CD4-positive, CD25-positive, alpha-beta regulatory T cell (primary cell): ENCODE measurements at regions not wholly inside any gene's neighbourhood (a gene's known extent, or its start where the extent isn't known, plus 50 kb on each side); places are given as distances from the start of the nearest gene placed in this dataset.

Source experiments
- ATAC-seq, 2 donors: fragments of 150-1000 bp; cut with Tn5 transposase; one replicate each; pipeline ENCODE4 v1.10.0; 2021; ENCODE audit warnings: low read depth in 2 of 2, moderate number of reproducible peaks in 2 of 2, moderate library complexity in 1 of 2
- DNase-seq, 3 donors: peaks; one replicate each; pipeline versions ENCODE4 v3.0.0 to v3.0.0-alpha.2; 2012 to 2022; ENCODE audit warnings: mixed read lengths in 1 of 3
- H3K27ac ChIP-seq: one replicate; pipeline ENCODE4 v1.7.0; 2013; ENCODE audit warnings: mild to moderate bottlenecking, low read length; ENCODE audit not compliant: insufficient read depth, poor library complexity, severe bottlenecking
- H3K27me3 ChIP-seq: one replicate; pipeline ENCODE4 v1.7.0; 2013; ENCODE audit warnings: low read length; ENCODE audit not compliant: control insufficient read depth, insufficient read depth
- H3K36me3 ChIP-seq: one replicate; pipeline ENCODE4 v1.7.0; 2013; ENCODE audit warnings: mild to moderate bottlenecking, low read length, moderate library complexity; ENCODE audit not compliant: control insufficient read depth, insufficient read depth
- H3K4me1 ChIP-seq: 2 replicates; pipeline ENCODE4 v1.7.0; 2013; ENCODE audit warnings: mild to moderate bottlenecking, low read length; ENCODE audit not compliant: insufficient read depth, control insufficient read depth, poor library complexity, severe bottlenecking
- H3K4me3 ChIP-seq: one replicate; pipeline ENCODE4 v1.7.0; 2013; ENCODE audit warnings: low read depth, mild to moderate bottlenecking, low read length, moderate library complexity
- H3K9me3 ChIP-seq, 2 experiments: 1 replicate in 1 of 2; 2 replicates in 1 of 2; pipeline ENCODE4 v1.7.0; 2013; ENCODE audit warnings: low read length in 2 of 2, mild to moderate bottlenecking in 1 of 2, moderate library complexity in 1 of 2; ENCODE audit not compliant: control insufficient read depth in 2 of 2
- H3K27ac Mint-ChIP-seq, 3 donors: one replicate each; pipeline ENCODE4 v1.8.0; 2020 to 2022; ENCODE audit warnings: mild to moderate bottlenecking in 3 of 3, mixed read lengths in 3 of 3, moderate library complexity in 2 of 3
- H3K27me3 Mint-ChIP-seq: one replicate; pipeline ENCODE4 v1.8.0; 2022; ENCODE audit warnings: mild to moderate bottlenecking, mixed read lengths
- H3K36me3 Mint-ChIP-seq: one replicate; pipeline ENCODE4 v1.8.0; 2020; ENCODE audit warnings: mixed read lengths
- H3K4me1 Mint-ChIP-seq, 4 donors: one replicate each; pipeline ENCODE4 v1.8.0; 2020 to 2022; ENCODE audit warnings: mixed read lengths in 4 of 4, mild to moderate bottlenecking in 1 of 4
- H3K4me3 Mint-ChIP-seq, 4 donors: one replicate each; pipeline ENCODE4 v1.8.0; 2020 to 2022; ENCODE audit warnings: mild to moderate bottlenecking in 4 of 4, mixed read lengths in 4 of 4, moderate library complexity in 3 of 4
- H3K9me3 Mint-ChIP-seq, 7 donors: one replicate each; pipeline ENCODE4 v1.8.0; 2020 to 2022; ENCODE audit warnings: mixed read lengths in 7 of 7, mild to moderate bottlenecking in 3 of 7, moderate library complexity in 2 of 7

GRCh38 chrX:122890729-122891128 is 293.3 kb upstream of the GRIA3 start:
- Histone ChIP-seq H3K36me3 (no peaks in the 10 kb centered on the region), H3K9me3 (no peaks in the 10 kb centered on the region), H3K4me1 (no peaks in the 10 kb centered on the region), H3K27ac (no peak overlapping the region), H3K27me3 (no peaks in the 10 kb centered on the region), H3K4me3 (no peak overlapping the region)
- Mint-ChIP-seq H3K36me3 (no peaks in the 10 kb centered on the region), H3K4me3 (no peak overlapping the region), H3K9me3 (peaks cover 0 to 4% (median 0%) of the 10 kb centered on the region in 7 donors), H3K4me1 (no peaks in the 10 kb centered on the region), H3K27ac (no peak overlapping the region), H3K27me3 (no peaks in the 10 kb centered on the region)
- DNase-seq (no peak), ATAC-seq (no peak)

GRCh38 chrX:122906726-122907125 is 277.4 kb upstream of the GRIA3 start:
- Mint-ChIP-seq H3K27ac (no peak overlapping the region), H3K4me3 (no peak overlapping the region), H3K4me1 (no peaks in the 10 kb centered on the region), H3K27me3 (no peaks in the 10 kb centered on the region), H3K9me3 (peaks cover 0 to 8% (median 5%) of the 10 kb centered on the region in 7 donors), H3K36me3 (no peaks in the 10 kb centered on the region)
- no peaks in the 10 kb centered on the region for H3K27me3 ChIP-seq
- H3K27ac ChIP-seq: no peak overlapping the region
- DNase-seq (no peak), ATAC-seq (no peak)
- H3K9me3 ChIP-seq: no peaks in the 10 kb centered on the region
- H3K4me1 ChIP-seq: no peaks in the 10 kb centered on the region
- no peaks in the 10 kb centered on the region for H3K36me3 ChIP-seq
- no peak overlapping the region for H3K4me3 ChIP-seq

GRCh38 chrX:122907375-122907774 is 276.7 kb upstream of the GRIA3 start:
- H3K36me3 Mint-ChIP-seq: no peaks in the 10 kb centered on the region
- H3K27me3 ChIP-seq: no peaks in the 10 kb centered on the region
- H3K9me3 ChIP-seq: no peaks in the 10 kb centered on the region
- no peak overlapping the region for H3K4me3 Mint-ChIP-seq
- H3K27me3 Mint-ChIP-seq: no peaks in the 10 kb centered on the region
- H3K9me3 Mint-ChIP-seq: peaks cover 0 to 6% (median 5%) of the 10 kb centered on the region in 7 donors
- no peak overlapping the region for H3K4me3 ChIP-seq
- H3K36me3 ChIP-seq: no peaks in the 10 kb centered on the region
- no peaks in the 10 kb centered on the region for H3K4me1 ChIP-seq
- no peak overlapping the region for H3K27ac ChIP-seq
- no peak for DNase-seq
- no peak overlapping the region for H3K27ac Mint-ChIP-seq
- H3K4me1 Mint-ChIP-seq: no peaks in the 10 kb centered on the region
- no peak for ATAC-seq

- no peaks in the 10 kb centered on the region for H3K27me3 ChIP-seq
- no peaks in the 10 kb centered on the region for H3K36me3 Mint-ChIP-seq
Measured at GRCh38 chrX:122910697-122911096, 273.4 kb upstream of the GRIA3 start.

GRCh38 chrX:122913134-122913533 is 270.9 kb upstream of the GRIA3 start:
- no peaks in the 10 kb centered on the region for H3K4me1 Mint-ChIP-seq

More at GRCh38 chrX:122910697-122911096, 273.4 kb upstream of the GRIA3 start:
- no peaks in the 10 kb centered on the region for H3K4me1 Mint-ChIP-seq
- Histone ChIP-seq H3K36me3 (no peaks in the 10 kb centered on the region), H3K27ac (no peak overlapping the region), H3K4me1 (no peaks in the 10 kb centered on the region), H3K4me3 (no peak overlapping the region), H3K9me3 (no peaks in the 10 kb centered on the region)
- peaks cover 0 to 6% (median 4%) of the 10 kb centered on the region in 7 donors for H3K9me3 Mint-ChIP-seq
- DNase-seq: no peak
- no peaks in the 10 kb centered on the region for H3K27me3 Mint-ChIP-seq
- no peak overlapping the region for H3K27ac Mint-ChIP-seq
- no peak overlapping the region for H3K4me3 Mint-ChIP-seq
- ATAC-seq: no peak

GRCh38 chrX:122913764-122914163 is 270.3 kb upstream of the GRIA3 start:
- Mint-ChIP-seq H3K4me1 (no peaks in the 10 kb centered on the region), H3K27ac (no peak overlapping the region), H3K36me3 (no peaks in the 10 kb centered on the region), H3K27me3 (no peaks in the 10 kb centered on the region), H3K4me3 (no peak overlapping the region), H3K9me3 (peaks cover 0 to 6% (median 3%) of the 10 kb centered on the region in 7 donors)
- DNase-seq: no peak
- Histone ChIP-seq H3K27ac (no peak overlapping the region), H3K4me3 (no peak overlapping the region), H3K9me3 (no peaks in the 10 kb centered on the region), H3K4me1 (no peaks in the 10 kb centered on the region), H3K36me3 (no peaks in the 10 kb centered on the region), H3K27me3 (no peaks in the 10 kb centered on the region)
- no peak for ATAC-seq

More at GRCh38 chrX:122913134-122913533, 270.9 kb upstream of the GRIA3 start:
- Histone ChIP-seq H3K4me3 (no peak overlapping the region), H3K27me3 (no peaks in the 10 kb centered on the region), H3K4me1 (no peaks in the 10 kb centered on the region), H3K27ac (no peak overlapping the region), H3K9me3 (no peaks in the 10 kb centered on the region), H3K36me3 (no peaks in the 10 kb centered on the region)
- DNase-seq (no peak), ATAC-seq (no peak)
- Mint-ChIP-seq H3K27me3 (no peaks in the 10 kb centered on the region), H3K36me3 (no peaks in the 10 kb centered on the region), H3K9me3 (peaks cover 0 to 6% (median 4%) of the 10 kb centered on the region in 7 donors), H3K4me3 (peak overlapping the region in 1 of 4 donors; percentile 66), H3K27ac (no peak overlapping the region)

GRCh38 chrX:122914256-122914655 is 269.8 kb upstream of the GRIA3 start:
- Mint-ChIP-seq H3K27me3 (no peaks in the 10 kb centered on the region), H3K36me3 (no peaks in the 10 kb centered on the region), H3K4me3 (no peak overlapping the region), H3K4me1 (no peaks in the 10 kb centered on the region), H3K9me3 (peaks cover 0 to 5% (median 3%) of the 10 kb centered on the region in 7 donors), H3K27ac (no peak overlapping the region)
- Histone ChIP-seq H3K9me3 (no peaks in the 10 kb centered on the region), H3K4me1 (no peaks in the 10 kb centered on the region), H3K27me3 (no peaks in the 10 kb centered on the region), H3K4me3 (no peak overlapping the region), H3K36me3 (no peaks in the 10 kb centered on the region), H3K27ac (no peak overlapping the region)
- DNase-seq: no peak
- no peak for ATAC-seq

- peaks cover 0 to 3% (median 1%) of the 10 kb centered on the region in 7 donors for H3K9me3 Mint-ChIP-seq
- Histone ChIP-seq H3K4me1 (no peaks in the 10 kb centered on the region), H3K4me3 (no peak overlapping the region), H3K9me3 (no peaks in the 10 kb centered on the region), H3K36me3 (no peaks in the 10 kb centered on the region), H3K27me3 (no peaks in the 10 kb centered on the region), H3K27ac (no peak overlapping the region)
- no peak overlapping the region for H3K27ac Mint-ChIP-seq
- H3K4me1 Mint-ChIP-seq: no peaks in the 10 kb centered on the region
- H3K27me3 Mint-ChIP-seq: no peaks in the 10 kb centered on the region
- no peaks in the 10 kb centered on the region for H3K36me3 Mint-ChIP-seq
- ATAC-seq (no peak), DNase-seq (no peak)
- no peak overlapping the region for H3K4me3 Mint-ChIP-seq
Measured at GRCh38 chrX:122934131-122934530, 249.9 kb upstream of the GRIA3 start.
